Type B pancreatic cell (in vitro differentiated cells): ENCODE measurements at regions not wholly inside any gene's neighbourhood (a gene's known extent, or its start where the extent isn't known, plus 50 kb on each side); places are given as distances from the start of the nearest gene placed in this dataset.

ENCODE experiments used
- DNase-seq: peaks from one replicate; pipeline ENCODE4 v3.0.0; 2021; ENCODE audit warnings: mixed read lengths; ENCODE audit not compliant: unreplicated experiment; ENCODE audit errors: extremely low spot score
- H3K27ac Mint-ChIP-seq: 2 replicates; pipeline ENCODE4 v1.8.0; 2021; ENCODE audit warnings: mild to moderate bottlenecking, mixed read lengths
- H3K27me3 Mint-ChIP-seq: 2 replicates; pipeline ENCODE4 v1.8.0; 2021; ENCODE audit warnings: mixed read lengths
- H3K36me3 Mint-ChIP-seq: 2 replicates; pipeline ENCODE4 v1.8.0; 2021; ENCODE audit warnings: mixed read lengths
- H3K4me1 Mint-ChIP-seq: one replicate; pipeline ENCODE4 v1.8.0; 2021; ENCODE audit warnings: mixed read lengths; ENCODE audit not compliant: unreplicated experiment
- H3K4me3 Mint-ChIP-seq: 2 replicates; pipeline ENCODE4 v1.8.0; 2021; ENCODE audit warnings: mild to moderate bottlenecking, mixed read lengths
- H3K9me3 Mint-ChIP-seq: 2 replicates; pipeline ENCODE4 v1.8.0; 2021; ENCODE audit warnings: mixed read lengths
- TF ChIP-seq, protein P1 (sequence below): fragments of 200-600 bp; sonication (generic); conservative IDR thresholded peaks from 2 replicates; pipeline ENCODE4 v1.5.0; 2021; ENCODE audit warnings: antibody characterized with exemption, mild to moderate bottlenecking

DNA sequence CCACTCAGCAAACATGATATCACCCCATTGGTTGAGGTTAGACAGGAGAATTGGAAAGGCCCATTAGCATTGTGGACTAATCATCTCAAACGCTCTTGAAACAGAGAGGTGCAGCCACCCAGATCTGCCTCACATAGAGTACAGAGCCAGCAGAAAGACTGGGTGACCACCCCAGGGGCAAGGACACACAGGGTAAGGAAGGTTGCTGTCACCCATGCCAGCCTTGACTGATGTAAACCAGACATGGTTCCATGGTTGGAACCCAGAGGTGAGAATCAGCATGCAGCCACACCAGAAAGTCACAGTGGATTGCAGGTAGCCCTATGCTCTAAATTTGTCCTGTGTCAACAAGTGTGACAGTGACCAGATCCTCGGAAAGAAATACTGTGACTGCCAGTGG is 1268.8 kb downstream of the EFNB2 start:
- DNase-seq = no peak
- Mint-ChIP-seq H3K36me3 (no peaks in the 10 kb centered on the region), H3K4me3 (no peak overlapping the region), H3K9me3 (no peaks in the 10 kb centered on the region), H3K4me1 (no peaks in the 10 kb centered on the region), H3K27me3 (no peaks in the 10 kb centered on the region), H3K27ac (no peak overlapping the region)
- TF ChIP-seq, protein P1, sequence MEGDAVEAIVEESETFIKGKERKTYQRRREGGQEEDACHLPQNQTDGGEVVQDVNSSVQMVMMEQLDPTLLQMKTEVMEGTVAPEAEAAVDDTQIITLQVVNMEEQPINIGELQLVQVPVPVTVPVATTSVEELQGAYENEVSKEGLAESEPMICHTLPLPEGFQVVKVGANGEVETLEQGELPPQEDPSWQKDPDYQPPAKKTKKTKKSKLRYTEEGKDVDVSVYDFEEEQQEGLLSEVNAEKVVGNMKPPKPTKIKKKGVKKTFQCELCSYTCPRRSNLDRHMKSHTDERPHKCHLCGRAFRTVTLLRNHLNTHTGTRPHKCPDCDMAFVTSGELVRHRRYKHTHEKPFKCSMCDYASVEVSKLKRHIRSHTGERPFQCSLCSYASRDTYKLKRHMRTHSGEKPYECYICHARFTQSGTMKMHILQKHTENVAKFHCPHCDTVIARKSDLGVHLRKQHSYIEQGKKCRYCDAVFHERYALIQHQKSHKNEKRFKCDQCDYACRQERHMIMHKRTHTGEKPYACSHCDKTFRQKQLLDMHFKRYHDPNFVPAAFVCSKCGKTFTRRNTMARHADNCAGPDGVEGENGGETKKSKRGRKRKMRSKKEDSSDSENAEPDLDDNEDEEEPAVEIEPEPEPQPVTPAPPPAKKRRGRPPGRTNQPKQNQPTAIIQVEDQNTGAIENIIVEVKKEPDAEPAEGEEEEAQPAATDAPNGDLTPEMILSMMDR = no peak

DNA sequence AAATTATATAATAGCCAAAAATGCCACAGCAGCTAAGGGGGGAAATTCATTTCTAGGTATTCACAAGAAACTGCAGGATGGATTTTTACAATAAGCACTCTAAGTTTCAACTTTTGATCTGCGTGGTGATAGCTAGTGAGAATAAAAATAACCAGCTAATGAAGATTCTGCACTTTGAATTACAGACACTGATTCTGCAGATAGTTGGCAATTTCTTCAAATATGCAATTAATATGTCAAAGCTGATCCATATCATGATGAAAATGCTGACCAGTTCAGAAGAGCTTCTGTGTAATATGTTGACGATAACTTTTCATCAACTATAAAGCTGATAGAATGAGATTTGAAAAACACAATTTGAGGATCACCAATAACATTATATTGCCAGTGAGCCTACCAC is 1272.9 kb downstream of the EFNB2 start:
- DNase-seq = no peak
- TF ChIP-seq, protein P1 = no peak
- no peak overlapping the region for H3K4me3 Mint-ChIP-seq
- no peaks in the 10 kb centered on the region for H3K27me3 Mint-ChIP-seq
- H3K27ac Mint-ChIP-seq = no peak overlapping the region
- H3K9me3 Mint-ChIP-seq = no peaks in the 10 kb centered on the region
- no peaks in the 10 kb centered on the region for H3K4me1 Mint-ChIP-seq
- H3K36me3 Mint-ChIP-seq = no peaks in the 10 kb centered on the region

DNA sequence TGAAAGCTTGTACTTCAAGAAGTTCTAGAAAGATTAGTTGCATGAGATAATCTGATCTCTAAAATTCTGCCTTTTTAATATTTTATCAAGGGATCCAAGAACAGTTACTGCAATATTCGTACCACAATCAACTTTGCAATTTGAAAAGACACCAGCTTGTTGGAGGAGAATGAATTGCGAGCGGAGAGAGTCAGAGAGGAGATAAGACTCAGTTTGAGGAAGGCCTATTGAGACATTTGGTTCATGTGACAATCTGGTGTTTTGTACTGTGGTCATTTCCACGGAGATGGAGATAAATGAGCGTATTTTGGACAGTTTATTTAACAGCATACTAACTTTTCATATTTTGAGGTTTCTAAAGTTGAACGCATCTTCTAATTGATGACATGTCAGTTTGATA is 1276.0 kb downstream of the EFNB2 start:
- no peaks in the 10 kb centered on the region for H3K4me1 Mint-ChIP-seq
- no peak overlapping the region for H3K27ac Mint-ChIP-seq
- no peaks in the 10 kb centered on the region for H3K36me3 Mint-ChIP-seq
- no peak for DNase-seq
- TF ChIP-seq, protein P1 = no peak
- H3K9me3 Mint-ChIP-seq = no peaks in the 10 kb centered on the region
- H3K27me3 Mint-ChIP-seq = no peaks in the 10 kb centered on the region
- no peak overlapping the region for H3K4me3 Mint-ChIP-seq

DNA sequence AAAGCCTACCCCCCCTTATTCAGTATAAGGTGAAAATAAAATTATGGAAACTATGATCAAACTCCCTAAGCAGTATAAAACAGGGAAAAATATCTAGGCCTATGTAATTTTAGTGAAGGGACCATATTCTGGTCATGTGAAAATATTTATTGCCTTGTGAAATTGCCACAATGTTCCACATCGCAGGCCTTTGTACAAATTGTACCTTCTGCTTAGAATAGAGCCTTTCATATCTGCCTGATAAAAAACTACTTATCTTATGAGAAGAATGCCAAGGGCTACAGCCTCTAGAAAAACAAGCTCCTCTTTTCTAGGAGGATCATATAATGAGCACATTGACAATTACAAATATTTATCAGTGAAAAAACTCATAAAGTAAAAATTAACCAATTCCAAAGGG is 1280.0 kb downstream of the EFNB2 start:
- TF ChIP-seq, protein P1 = no peak
- H3K9me3 Mint-ChIP-seq = peaks cover 4% of the 10 kb centered on the region
- no peak overlapping the region for H3K27ac Mint-ChIP-seq
- no peak for DNase-seq
- no peaks in the 10 kb centered on the region for H3K27me3 Mint-ChIP-seq
- H3K36me3 Mint-ChIP-seq = no peaks in the 10 kb centered on the region
- H3K4me3 Mint-ChIP-seq = no peak overlapping the region
- H3K4me1 Mint-ChIP-seq = no peaks in the 10 kb centered on the region

DNA sequence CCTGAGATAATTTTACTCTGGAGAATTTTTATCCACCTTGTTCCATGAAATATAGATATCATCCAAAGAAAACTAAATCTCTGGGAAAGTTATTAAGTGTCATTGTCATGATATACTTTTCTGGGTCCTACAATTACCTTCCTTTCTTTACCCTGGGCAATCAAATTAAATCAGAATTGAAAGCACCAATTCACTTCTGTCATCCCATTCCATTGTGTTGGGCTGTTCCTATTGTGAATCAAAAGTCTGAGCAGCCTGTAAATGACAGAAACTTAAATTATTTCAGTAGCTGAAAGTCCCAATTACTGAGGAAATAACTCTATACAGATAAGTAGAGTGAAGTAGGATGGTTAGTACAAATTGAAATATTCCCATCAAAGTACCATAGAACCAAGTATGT is 1284.2 kb downstream of the EFNB2 start:
- Mint-ChIP-seq H3K4me3 (no peak overlapping the region), H3K36me3 (no peaks in the 10 kb centered on the region), H3K27ac (no peak overlapping the region), H3K9me3 (peaks cover 4% of the 10 kb centered on the region), H3K4me1 (no peaks in the 10 kb centered on the region), H3K27me3 (no peaks in the 10 kb centered on the region)
- TF ChIP-seq, protein P1 = no peak
- DNase-seq = no peak

DNA sequence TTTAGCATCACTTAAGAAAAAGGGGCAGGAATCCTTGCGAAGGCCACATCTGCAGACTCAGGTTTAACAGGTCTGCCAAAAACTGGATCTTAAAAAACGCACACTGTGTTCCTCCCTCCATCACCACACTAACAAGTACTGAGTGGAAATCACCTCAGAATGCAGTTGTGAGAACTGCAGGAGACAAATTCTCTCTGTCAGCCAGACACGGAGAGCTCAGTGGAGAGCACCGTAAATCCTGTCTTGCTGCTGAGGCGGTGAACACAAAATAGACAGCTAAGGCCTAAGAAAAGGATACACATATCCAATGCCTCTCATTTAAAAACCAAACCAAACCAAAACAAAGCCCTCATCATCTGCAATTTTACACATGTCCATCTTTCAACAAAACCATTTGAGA is 1287.6 kb downstream of the EFNB2 start:
- TF ChIP-seq, protein P1 = no peak
- Mint-ChIP-seq H3K27ac (no peak overlapping the region), H3K9me3 (peaks cover 10% of the 10 kb centered on the region), H3K4me3 (no peak overlapping the region), H3K27me3 (no peaks in the 10 kb centered on the region), H3K36me3 (peaks cover 3% of the 10 kb centered on the region), H3K4me1 (no peaks in the 10 kb centered on the region)
- no peak for DNase-seq
